ENCODE measurements at regions not wholly inside any gene's neighbourhood (a gene's known extent, or its start where the extent isn't known, plus 50 kb on each side); places are given as distances from the start of the nearest gene placed in this dataset.

GRCh38 chr5:13218518-13218917, 726.0 kb downstream of the DNAH5 start (continued):
- TF ChIP-seq, protein P1, sequence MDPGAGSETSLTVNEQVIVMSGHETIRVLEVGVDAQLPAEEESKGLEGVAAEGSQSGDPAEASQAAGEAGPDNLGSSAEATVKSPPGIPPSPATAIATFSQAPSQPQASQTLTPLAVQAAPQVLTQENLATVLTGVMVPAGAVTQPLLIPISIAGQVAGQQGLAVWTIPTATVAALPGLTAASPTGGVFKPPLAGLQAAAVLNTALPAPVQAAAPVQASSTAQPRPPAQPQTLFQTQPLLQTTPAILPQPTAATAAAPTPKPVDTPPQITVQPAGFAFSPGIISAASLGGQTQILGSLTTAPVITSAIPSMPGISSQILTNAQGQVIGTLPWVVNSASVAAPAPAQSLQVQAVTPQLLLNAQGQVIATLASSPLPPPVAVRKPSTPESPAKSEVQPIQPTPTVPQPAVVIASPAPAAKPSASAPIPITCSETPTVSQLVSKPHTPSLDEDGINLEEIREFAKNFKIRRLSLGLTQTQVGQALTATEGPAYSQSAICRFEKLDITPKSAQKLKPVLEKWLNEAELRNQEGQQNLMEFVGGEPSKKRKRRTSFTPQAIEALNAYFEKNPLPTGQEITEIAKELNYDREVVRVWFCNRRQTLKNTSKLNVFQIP (CRISPR knock-in tag; IDR thresholded peaks at IDR 0.05; ENCODE audit: borderline replicate concordance, low read depth): no peak
- no peak for TF ChIP-seq RARB (CRISPR knock-in tag; IDR thresholded peaks at IDR 0.05)
- no peak for TF ChIP-seq BACH2 (CRISPR knock-in tag; IDR thresholded peaks at IDR 0.05; ENCODE audit: borderline replicate concordance)
- no peak for TF ChIP-seq PPARA (CRISPR knock-in tag; IDR thresholded peaks at IDR 0.05; ENCODE audit: borderline replicate concordance)

DNA sequence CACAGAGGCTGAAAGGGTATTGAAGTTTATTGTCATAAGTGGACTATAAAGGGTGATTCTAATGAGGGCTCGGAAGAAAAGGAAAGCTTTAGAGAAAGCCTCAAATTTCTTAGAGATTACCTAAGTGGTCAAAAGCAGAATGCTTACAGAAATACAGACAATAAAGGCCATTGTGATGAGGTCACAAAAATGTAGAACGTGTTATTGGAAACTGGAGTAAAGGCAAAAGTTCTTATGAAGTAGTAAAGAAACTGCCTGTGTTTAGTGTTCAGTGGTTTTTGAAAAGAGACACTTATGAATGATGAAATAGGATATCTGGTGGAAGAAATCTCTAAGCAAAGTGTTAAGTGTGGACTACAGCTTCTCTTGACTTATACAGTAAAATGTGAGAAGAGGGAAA, 726.9 kb downstream of the DNAH5 start:
- no peak for ATAC-seq

GRCh38 chr5:13215806-13216205, 728.7 kb downstream of the DNAH5 start:
- ATAC-seq: no peak
- TF ChIP-seq ISL1 (CRISPR knock-in tag; IDR thresholded peaks at IDR 0.05): no peak

More for the DNA sequence above, 726.9 kb downstream of the DNAH5 start:
- TF ChIP-seq, protein P2, sequence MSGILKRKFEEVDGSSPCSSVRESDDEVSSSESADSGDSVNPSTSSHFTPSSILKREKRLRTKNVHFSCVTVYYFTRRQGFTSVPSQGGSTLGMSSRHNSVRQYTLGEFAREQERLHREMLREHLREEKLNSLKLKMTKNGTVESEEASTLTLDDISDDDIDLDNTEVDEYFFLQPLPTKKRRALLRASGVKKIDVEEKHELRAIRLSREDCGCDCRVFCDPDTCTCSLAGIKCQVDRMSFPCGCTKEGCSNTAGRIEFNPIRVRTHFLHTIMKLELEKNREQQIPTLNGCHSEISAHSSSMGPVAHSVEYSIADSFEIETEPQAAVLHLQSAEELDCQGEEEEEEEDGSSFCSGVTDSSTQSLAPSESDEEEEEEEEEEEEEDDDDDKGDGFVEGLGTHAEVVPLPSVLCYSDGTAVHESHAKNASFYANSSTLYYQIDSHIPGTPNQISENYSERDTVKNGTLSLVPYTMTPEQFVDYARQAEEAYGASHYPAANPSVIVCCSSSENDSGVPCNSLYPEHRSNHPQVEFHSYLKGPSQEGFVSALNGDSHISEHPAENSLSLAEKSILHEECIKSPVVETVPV (CRISPR knock-in tag; IDR thresholded peaks at IDR 0.05): no peak
- no peak for TF ChIP-seq ZNF8 (CRISPR knock-in tag; IDR thresholded peaks at IDR 0.05)

GRCh38 chr5:13215370-13215769, 729.1 kb downstream of the DNAH5 start:
- TF ChIP-seq CSDC2 (CRISPR knock-in tag; IDR thresholded peaks at IDR 0.05) (no peak), TCF4 (CRISPR knock-in tag; IDR thresholded peaks at IDR 0.05; ENCODE audit: borderline replicate concordance) (no peak), TSHZ2 (CRISPR knock-in tag; IDR thresholded peaks at IDR 0.05) (no peak), TOX (CRISPR knock-in tag; IDR thresholded peaks at IDR 0.05; ENCODE audit: borderline replicate concordance) (no peak), SNAI2 (CRISPR knock-in tag; IDR thresholded peaks at IDR 0.05) (no peak), PPARA (CRISPR knock-in tag; IDR thresholded peaks at IDR 0.05; ENCODE audit: borderline replicate concordance) (no peak), ISL1 (CRISPR knock-in tag; IDR thresholded peaks at IDR 0.05) (no peak), ARNTL (CRISPR knock-in tag; IDR thresholded peaks at IDR 0.05; ENCODE audit: borderline replicate concordance, low read depth) (no peak), ZC3H10 (CRISPR knock-in tag; IDR thresholded peaks at IDR 0.05) (no peak), ZFP3 (CRISPR knock-in tag; IDR thresholded peaks at IDR 0.05) (no peak), GLIS3 (CRISPR knock-in tag; IDR thresholded peaks at IDR 0.05) (no peak), BACH2 (CRISPR knock-in tag; IDR thresholded peaks at IDR 0.05; ENCODE audit: borderline replicate concordance) (no peak), ZNF70 (CRISPR knock-in tag; IDR thresholded peaks at IDR 0.05) (no peak), ESRRG (CRISPR knock-in tag; IDR thresholded peaks at IDR 0.05) (no peak), ZFP30 (CRISPR knock-in tag; IDR thresholded peaks at IDR 0.05) (no peak), ZNF8 (CRISPR knock-in tag; IDR thresholded peaks at IDR 0.05) (no peak)
- TF ChIP-seq, protein P3, sequence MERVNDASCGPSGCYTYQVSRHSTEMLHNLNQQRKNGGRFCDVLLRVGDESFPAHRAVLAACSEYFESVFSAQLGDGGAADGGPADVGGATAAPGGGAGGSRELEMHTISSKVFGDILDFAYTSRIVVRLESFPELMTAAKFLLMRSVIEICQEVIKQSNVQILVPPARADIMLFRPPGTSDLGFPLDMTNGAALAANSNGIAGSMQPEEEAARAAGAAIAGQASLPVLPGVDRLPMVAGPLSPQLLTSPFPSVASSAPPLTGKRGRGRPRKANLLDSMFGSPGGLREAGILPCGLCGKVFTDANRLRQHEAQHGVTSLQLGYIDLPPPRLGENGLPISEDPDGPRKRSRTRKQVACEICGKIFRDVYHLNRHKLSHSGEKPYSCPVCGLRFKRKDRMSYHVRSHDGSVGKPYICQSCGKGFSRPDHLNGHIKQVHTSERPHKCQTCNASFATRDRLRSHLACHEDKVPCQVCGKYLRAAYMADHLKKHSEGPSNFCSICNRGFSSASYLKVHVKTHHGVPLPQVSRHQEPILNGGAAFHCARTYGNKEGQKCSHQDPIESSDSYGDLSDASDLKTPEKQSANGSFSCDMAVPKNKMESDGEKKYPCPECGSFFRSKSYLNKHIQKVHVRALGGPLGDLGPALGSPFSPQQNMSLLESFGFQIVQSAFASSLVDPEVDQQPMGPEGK (CRISPR knock-in tag; IDR thresholded peaks at IDR 0.05; ENCODE audit: borderline replicate concordance): no peak
- ATAC-seq: no peak

- ATAC-seq: no peak
- TF ChIP-seq ZFP3 (CRISPR knock-in tag; IDR thresholded peaks at IDR 0.05) (no peak), TCF4 (CRISPR knock-in tag; IDR thresholded peaks at IDR 0.05; ENCODE audit: borderline replicate concordance) (no peak), TSHZ2 (CRISPR knock-in tag; IDR thresholded peaks at IDR 0.05) (no peak), SNAI2 (CRISPR knock-in tag; IDR thresholded peaks at IDR 0.05) (no peak), ARNTL (CRISPR knock-in tag; IDR thresholded peaks at IDR 0.05; ENCODE audit: borderline replicate concordance, low read depth) (no peak), ISL1 (CRISPR knock-in tag; IDR thresholded peaks at IDR 0.05) (no peak), OSR1 (CRISPR knock-in tag; IDR thresholded peaks at IDR 0.05) (no peak), ZFP30 (CRISPR knock-in tag; IDR thresholded peaks at IDR 0.05) (no peak), BACH2 (CRISPR knock-in tag; IDR thresholded peaks at IDR 0.05; ENCODE audit: borderline replicate concordance) (no peak), PPARA (CRISPR knock-in tag; IDR thresholded peaks at IDR 0.05; ENCODE audit: borderline replicate concordance) (no peak)
- TF ChIP-seq, protein P1 (CRISPR knock-in tag; IDR thresholded peaks at IDR 0.05; ENCODE audit: borderline replicate concordance, low read depth): no peak
These were observed 730.3 kb downstream of the DNAH5 start for GRCh38 chr5:13214182-13214581.

Data from SK-N-SH treated with all-trans-retinoic acid at 6 μM for 48 hours (cell line).